GM12892 (cell line): ENCODE measurements at regions not wholly inside any gene's neighbourhood (a gene's known extent, or its start where the extent isn't known, plus 50 kb on each side); places are given as distances from the start of the nearest gene placed in this dataset.
"Not testable (repeated sequence)": the region's sequence is repeated elsewhere in the genome, so short reads cannot be mapped to it uniquely, and the experiment has no call there.

Experiments
- DNase-seq: peaks from one replicate; pipeline ENCODE4 v3.0.0; 2011; ENCODE audit not compliant: insufficient read length
- FAIRE-seq: peaks from 2 replicates; lab custom pipeline; 2011; peaks lifted over from hg19 to GRCh38; lab: Jason Lieb, UNC
- POLR2A ChIP-seq: IDR thresholded peaks from 2 replicates; pipeline ENCODE4 v1.6.1; 2011; ENCODE audit warnings: low read depth, low read length, control low read depth
- POLR2AphosphoS5 ChIP-seq: IDR thresholded peaks from 2 replicates; pipeline ENCODE4 v1.6.1; 2011; ENCODE audit warnings: low read depth, low read length, control low read depth
- TAF1 ChIP-seq: IDR thresholded peaks from 2 replicates; pipeline ENCODE4 v1.6.1; 2011; ENCODE audit warnings: low read depth, mild to moderate bottlenecking, control low read depth, low read length, borderline replicate concordance

DNA sequence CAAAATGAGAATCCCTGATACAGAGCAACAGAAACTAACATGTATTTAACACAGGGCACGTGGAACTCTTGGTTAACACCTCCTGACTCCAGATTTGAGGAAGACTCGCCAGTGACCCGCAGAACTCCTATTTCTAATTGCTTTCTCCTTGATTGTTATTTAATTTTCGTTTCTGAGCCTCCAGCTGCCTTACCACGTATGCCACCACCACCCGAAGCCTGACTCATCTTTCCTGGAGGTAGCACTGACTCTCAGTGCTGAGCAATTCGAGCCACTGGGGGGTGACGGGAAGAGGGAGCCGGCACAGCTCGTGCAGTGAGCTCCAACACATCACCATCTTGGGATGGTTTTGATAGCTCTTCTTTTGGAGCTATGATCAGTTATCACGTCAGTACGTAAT, 273.9 kb upstream of the MGMT start:
- DNase-seq (no peak), FAIRE-seq (no peak)
- TF ChIP-seq POLR2AphosphoS5, result no peak
- no peak for TF ChIP-seq POLR2A
- no peak for TF ChIP-seq TAF1

DNA sequence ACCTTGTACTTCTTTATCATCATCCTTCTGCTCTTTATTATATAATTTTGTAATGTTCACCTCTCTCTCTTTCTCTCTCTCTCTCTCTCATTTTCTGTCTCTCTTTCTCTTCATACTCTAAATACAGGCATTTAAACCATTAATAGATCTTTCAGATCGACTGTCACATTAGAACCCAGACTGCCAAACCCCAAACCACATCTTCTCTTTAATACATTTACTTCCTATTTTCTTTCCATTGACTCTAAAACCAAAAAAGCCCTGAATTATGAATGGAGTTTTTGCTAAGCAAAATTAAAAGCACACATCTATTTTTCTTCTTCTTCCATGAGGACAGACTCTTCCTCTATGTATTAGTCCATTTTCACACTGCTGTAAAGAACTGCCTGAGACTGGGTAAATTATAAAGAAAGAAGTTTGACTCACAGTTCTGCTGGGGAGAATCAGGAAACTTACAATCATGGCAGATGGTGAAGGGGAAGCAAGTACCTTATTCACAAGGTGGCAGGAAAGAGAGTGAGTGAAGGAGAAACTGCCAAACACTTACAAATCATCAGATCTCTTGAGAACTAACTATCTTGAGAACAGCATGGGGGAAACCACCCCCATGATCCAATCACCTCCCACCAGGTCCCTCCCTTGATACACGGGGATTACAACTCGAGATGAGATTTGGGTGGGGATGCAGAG, 272.7 kb upstream of the MGMT start:
- DNase-seq (no peak), FAIRE-seq (no peak)
- no peak for TF ChIP-seq TAF1

DNA sequence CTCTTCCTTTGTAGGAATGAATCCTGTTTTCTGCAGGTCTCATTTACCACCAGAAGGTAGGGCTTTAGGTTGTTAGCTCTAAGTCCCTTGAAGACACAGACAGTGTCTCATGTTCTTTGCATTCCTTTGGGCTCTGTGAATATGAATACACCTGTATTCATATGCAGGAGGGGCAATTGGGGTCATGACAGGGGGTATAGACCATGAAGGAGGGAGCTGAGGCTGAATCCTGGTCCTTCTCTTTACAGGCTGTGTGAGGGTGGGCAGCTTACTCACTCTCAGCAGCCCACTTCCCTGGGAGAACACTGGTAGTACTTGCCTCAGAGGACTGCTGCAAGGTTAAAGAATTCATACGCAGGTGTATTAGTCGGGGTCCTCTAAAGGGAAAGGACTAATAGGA, 267.2 kb upstream of the MGMT start:
- TF ChIP-seq POLR2AphosphoS5 (no peak), POLR2A (no peak), TAF1 (no peak)
- no peak for DNase-seq
- no peak for FAIRE-seq

DNA sequence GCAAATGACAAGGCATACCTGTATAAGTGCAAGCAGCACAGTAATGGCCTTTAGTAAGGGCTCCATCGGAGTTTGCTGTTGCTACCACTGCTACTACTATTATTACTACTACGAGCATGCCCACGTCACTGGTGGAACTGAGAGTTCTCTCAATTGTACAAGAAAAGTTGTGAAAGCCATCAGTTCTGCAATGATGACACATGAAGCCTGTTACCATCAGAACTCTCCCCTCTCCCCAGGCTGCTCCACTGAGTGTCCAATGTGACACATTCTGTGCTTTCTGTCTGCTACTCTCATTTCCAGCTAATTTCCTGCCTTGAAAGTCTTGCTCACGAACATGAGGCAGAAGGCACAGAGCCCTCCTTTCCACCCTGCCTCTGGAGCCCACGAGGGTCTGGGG, 263.2 kb upstream of the MGMT start:
- DNase-seq (no peak), FAIRE-seq (no peak)
- TF ChIP-seq TAF1 (no peak), POLR2AphosphoS5 (no peak), POLR2A (no peak)

DNA sequence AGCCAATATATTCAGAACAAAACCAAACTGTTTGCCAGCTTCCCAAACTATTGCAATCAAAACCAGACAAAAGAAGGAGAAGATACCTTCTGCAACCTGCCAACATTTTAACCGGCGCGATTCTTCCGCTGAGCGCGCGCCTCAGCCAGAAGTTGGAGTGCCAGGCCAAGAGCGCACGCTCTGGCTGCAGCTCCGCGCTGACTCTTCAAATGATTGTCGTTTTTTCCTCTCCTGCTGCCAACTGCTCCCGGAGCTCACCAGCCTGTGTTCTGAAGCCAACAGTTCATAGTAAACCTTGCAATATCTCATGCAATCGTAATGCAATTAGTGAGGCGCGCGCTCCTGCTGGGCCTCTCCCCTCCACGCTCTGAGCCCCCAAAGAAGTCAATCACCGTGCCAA, 259.7 kb upstream of the MGMT start:
- no peak for TF ChIP-seq TAF1
- TF ChIP-seq POLR2AphosphoS5, result no peak
- TF ChIP-seq POLR2A, result no peak
- DNase-seq (no peak), FAIRE-seq (no peak)

DNA sequence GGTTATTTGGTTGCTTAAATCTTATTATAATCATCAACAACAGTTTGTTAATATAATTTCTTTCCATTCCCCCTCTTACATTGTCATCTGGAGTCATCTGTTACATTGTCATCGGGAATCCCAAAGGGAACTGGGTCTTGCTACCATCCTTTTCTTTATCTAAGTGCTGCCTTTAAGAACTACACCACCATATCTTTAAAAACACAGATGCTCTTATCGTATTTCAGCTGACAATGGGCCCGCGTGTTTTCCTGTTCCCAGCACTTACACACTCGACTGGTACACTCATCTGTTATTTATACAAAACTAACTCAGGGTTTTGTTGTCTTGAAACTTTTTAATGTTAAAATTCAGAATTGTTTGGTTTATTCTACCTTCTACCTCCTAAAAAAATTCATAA, 256.2 kb upstream of the MGMT start:
- no peak for FAIRE-seq

DNA sequence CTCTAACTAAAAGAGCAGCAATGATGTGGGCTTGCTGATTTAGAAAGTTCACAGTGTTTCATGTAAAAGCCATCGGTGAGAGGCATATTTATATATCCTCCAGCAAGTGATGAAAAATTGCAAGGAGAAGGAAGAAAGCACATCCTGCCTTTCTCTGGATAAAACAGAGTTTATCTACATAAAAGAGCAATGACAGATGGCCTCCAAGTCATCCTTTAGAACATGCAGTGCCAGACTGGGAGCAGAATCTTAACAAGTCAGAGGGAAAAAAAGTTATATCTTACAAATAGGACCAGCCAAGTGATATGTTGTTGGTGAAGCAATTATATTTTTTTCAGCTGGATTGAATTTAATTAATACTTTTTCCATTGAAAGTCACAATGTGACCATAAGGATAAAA, 253.8 kb upstream of the MGMT start:
- TF ChIP-seq TAF1 (no peak), POLR2A (no peak), POLR2AphosphoS5 (no peak)
- FAIRE-seq, result no peak
- no peak for DNase-seq

More for the DNA sequence above, 256.2 kb upstream of the MGMT start:
- TF ChIP-seq TAF1 (no peak), POLR2A (no peak), POLR2AphosphoS5 (no peak)
- no peak for DNase-seq

DNA sequence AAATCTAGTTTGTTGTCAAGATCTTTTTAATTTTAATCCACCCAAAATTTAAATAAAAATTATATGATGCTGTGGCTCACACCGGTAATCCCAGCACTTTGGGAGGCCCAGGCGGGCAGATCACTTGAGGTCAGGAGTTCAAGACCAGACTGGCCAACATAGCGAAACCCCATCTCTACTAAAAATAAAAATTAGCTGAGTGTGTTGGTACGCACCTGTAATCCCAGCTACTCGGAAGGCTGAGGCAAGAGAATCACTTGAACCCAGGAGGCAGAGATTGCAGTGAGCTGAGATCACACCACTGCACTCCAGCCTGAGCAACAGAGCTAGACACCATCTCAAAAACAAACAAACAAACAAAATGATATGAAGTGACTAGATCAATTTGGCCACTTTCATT, 253.0 kb upstream of the MGMT start:
- not testable (repeated sequence) for FAIRE-seq, DNase-seq

DNA sequence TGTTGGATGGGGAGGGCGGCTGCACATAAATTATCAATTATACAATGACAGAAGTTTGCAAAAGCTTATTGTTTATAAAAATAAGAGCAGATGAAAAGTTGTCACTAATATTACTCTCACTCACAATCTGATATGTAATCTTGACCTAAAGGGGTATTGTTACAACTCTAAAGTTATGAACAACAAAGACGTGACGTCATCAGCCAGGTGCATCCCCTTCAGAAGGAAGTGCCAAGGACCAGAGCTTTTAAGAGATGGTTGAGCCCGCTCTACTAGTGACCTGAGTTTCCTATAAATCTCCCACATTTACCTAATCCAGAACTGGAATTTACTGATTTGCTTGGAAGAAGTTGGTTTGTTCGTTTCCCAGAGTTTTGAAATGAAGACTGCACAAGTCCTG, 247.7 kb upstream of the MGMT start:
- DNase-seq (no peak), FAIRE-seq (no peak)
- TF ChIP-seq TAF1 (no peak), POLR2AphosphoS5 (no peak), POLR2A (no peak)

DNA sequence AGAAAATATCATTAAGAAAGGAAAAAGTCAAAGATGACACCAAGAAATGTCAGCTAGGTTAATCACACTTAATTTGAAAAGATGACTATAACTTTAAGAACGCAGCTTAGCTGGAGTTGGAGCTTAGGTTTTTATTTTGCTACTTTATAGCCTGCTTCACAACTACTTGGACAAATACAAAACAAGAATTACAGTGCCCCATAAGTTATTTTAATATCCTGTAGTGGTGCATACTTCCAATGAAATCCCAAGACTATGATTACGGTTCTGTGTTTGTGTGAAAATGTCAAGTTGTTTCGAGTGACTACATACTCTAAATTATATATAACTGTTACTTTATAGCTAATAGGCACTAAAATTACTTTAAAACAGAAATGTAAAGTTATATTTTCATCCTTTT, 244.6 kb upstream of the MGMT start:
- FAIRE-seq (no peak), DNase-seq (no peak)
- TF ChIP-seq TAF1 (no peak), POLR2AphosphoS5 (no peak), POLR2A (no peak)

DNA sequence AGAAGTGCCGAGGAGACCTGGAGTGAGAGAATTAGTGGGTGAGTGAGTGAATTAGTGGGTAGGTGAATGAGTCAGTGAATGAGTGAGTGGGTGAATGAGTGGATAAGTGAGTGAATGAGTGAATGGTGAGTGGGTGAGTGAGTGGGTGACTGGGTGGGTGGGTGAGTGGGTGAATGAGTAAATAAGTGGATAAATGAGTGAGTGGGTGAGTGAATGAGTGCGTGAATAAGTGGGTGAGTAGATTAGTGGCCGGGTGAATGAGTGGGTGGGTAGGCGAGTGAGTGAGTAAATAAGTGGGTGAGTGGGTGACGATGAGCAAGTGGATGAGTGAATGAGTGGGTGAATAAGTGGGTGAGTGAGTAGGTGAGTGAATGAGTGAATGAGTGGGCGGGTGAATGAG, 243.7 kb upstream of the MGMT start:
- no peak for FAIRE-seq
- TF ChIP-seq POLR2AphosphoS5 (no peak), TAF1 (no peak), POLR2A (no peak)
- no peak for DNase-seq

DNA sequence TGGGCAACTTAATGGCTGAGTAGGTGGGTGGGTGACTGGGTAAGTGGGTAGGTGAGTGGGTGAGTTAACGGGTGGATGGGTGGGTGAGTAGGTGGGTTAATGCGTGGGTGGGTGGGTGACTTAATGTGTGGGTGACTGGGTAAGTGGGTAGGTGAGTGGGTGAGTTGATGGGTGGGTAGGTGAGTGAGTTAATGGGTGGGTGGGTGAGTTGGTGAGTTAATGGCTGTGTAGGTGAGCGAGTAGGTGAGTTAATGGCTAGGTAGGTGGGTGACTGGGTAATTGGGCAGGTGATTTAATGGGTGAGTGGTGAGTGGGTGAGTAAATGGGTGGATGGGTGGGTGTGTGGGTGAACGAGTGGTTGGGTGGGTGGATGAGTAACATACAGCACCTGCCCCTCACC, 243.0 kb upstream of the MGMT start:
- DNase-seq (no peak), FAIRE-seq (no peak)
- no peak for TF ChIP-seq POLR2A
- no peak for TF ChIP-seq TAF1
- TF ChIP-seq POLR2AphosphoS5, result no peak

DNA sequence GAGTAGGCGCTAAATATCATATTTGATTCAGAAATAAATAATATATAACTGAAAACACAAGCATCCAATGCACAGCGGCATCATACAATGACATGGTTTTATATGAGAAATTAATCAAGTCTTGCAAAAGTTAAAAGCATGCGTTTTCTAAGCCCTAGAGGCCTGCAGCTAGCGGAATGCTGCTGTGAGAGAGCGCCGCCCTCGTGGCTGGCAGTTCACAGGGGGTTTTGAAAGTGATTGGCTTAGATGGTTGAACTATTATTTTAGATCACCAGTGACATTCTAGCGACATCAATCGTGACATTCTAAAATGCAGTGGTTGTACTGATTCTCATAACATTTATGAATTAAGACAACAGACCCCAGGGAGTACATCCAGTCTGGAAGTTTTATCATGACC, 235.2 kb upstream of the MGMT start:
- no peak for DNase-seq
- no peak for FAIRE-seq
- TF ChIP-seq TAF1 (no peak), POLR2AphosphoS5 (no peak), POLR2A (no peak)
